ENCODE measurements at regions not wholly inside any gene's neighbourhood (a gene's known extent, or its start where the extent isn't known, plus 50 kb on each side); places are given as distances from the start of the nearest gene placed in this dataset.

DNA sequence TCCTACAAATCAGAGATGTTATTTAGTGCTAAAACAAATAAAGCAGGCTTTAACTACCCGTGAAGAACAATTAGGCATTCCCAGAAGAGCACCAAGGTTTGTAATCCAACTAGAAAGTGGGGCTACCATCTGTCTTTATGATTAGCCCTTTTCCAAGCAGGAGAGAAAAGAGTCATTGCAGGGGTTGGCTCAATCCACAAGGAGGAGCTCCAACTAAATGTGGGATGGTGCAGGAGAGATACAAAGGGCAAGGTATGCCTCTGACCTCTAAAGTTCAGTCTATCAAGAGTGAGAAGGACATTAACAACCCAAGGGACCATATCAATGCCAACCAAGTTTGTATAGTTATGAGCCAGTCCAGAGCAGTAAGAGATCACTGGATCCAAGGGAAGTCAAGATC is 382.7 kb upstream of the DUSP10 start:
- DNase-seq (ENCODE audit: low read depth in 1 of 2, low spot score in 2 of 2) (no peak), FAIRE-seq (peak; percentile 85)
- H3K4me3 ChIP-seq (ENCODE audit: extremely low read depth in 1 of 4, insufficient read depth in 2 of 4, low read depth in 3 of 4, low read length in 4 of 4): no peak overlapping the region

More for the DNA sequence above, 382.7 kb upstream of the DUSP10 start:
- no peak overlapping the region for H3K4ac ChIP-seq (replicated peaks; ENCODE audit: insufficient read length, low read depth, low read length)
- no peaks in the 10 kb centered on the region for H3K79me1 ChIP-seq (ENCODE audit: low read depth, low read length)
- POLR2A ChIA-PET (ENCODE audit: partially characterized antibody): no interaction called here
- H2BK15ac ChIP-seq (ENCODE audit: low read length): no peak overlapping the region
- no peak overlapping the region for H4K5ac ChIP-seq (ENCODE audit: insufficient read length, low read depth, low read length)
- no peaks in the 10 kb centered on the region for H4K20me1 ChIP-seq (replicated peaks in 1 of 2; ENCODE audit: control insufficient read depth in 1 of 2, insufficient read depth in 2 of 2, low read length in 2 of 2)
- no peaks in the 10 kb centered on the region for H3K23me2 ChIP-seq (ENCODE audit: low read depth, low read length)
- H3K23ac ChIP-seq (ENCODE audit: insufficient read length): no peak overlapping the region
- no peaks in the 10 kb centered on the region for H3K36me3 ChIP-seq (ENCODE audit: control insufficient read depth in 2 of 4, insufficient read depth in 4 of 4, low read length in 3 of 4)
- WGBS, 2 experiments (ENCODE audit: extremely low coverage in 1 of 2, insufficient coverage in 1 of 2, insufficient read length in 1 of 2, insufficient replicate concordance in 2 of 2, low coverage in 1 of 2, low lambda C conversion rate in 2 of 2, missing lambda C conversion rate in 1 of 2): 55% methylated on average over 1 of the region's 1 CpG; no CpG with 5 or more reads in 1 of the 2 experiments
- no peak overlapping the region for H2BK5ac ChIP-seq (ENCODE audit: low read depth, low read length)
- CTCF ChIA-PET (ENCODE audit: partially characterized antibody): interaction anchor here (0.6 to 6.3 kb wide), 29 partner anchors 9 to 642 kb away, joined by 3 to 60 read pairs (median 4); no protein-coding TSS in a partner anchor
- no peak overlapping the region for H3K4me2 ChIP-seq (ENCODE audit: insufficient read depth in 1 of 2, low read depth in 2 of 2, low read length in 2 of 2)
- H2AFZ ChIP-seq (ENCODE audit: low read length): peak overlapping the region; percentile 95; the same call in 1 of the 2 replicates
- H4K91ac ChIP-seq (replicated peaks; ENCODE audit: insufficient read length, low read length): no peak overlapping the region
- no peaks in the 10 kb centered on the region for H3K4me1 ChIP-seq (replicated peaks in 1 of 4; ENCODE audit: control insufficient read depth in 3 of 4, insufficient read depth in 4 of 4, low read length in 3 of 4)
- H3K9me3 ChIP-seq (ENCODE audit: insufficient read depth in 2 of 2, low read depth in 1 of 2, low read length in 1 of 2): no peaks in the 10 kb centered on the region
- no peak overlapping the region for H3K27ac ChIP-seq (ENCODE audit: low read depth, low read length)
- H2AK5ac ChIP-seq (ENCODE audit: low read depth, low read length): no peak overlapping the region
- H3K27me3 ChIP-seq (replicated peaks in 1 of 4; ENCODE audit: control insufficient read depth in 3 of 4, extremely low read depth in 1 of 4, insufficient read depth in 3 of 4, low read length in 3 of 4): no peaks in the 10 kb centered on the region
- TF ChIP-seq KDM5A (IDR thresholded peaks at IDR 0.05; ENCODE audit: low read length) (no peak), POLR2A (IDR thresholded peaks at IDR 0.05; ENCODE audit: control extremely low read depth in 1 of 2, low read depth in 2 of 2, low read length in 2 of 2) (no peak), JUND (IDR thresholded peaks at IDR 0.05; ENCODE audit: low read length) (no peak), TEAD4 (IDR thresholded peaks at IDR 0.05; ENCODE audit: low read depth, low read length) (no peak), SP1 (IDR thresholded peaks at IDR 0.05; ENCODE audit: low read depth, low read length) (no peak), RAD21 (IDR thresholded peaks at IDR 0.05 in 1 of 2, conservative IDR thresholded peaks at IDR 0.05 in 1 of 2; ENCODE audit: low read depth in 2 of 2, low read length in 2 of 2) (peak; percentile 74), CTBP2 (IDR thresholded peaks at IDR 0.05; ENCODE audit: borderline replicate concordance, insufficient read depth, insufficient read length, low read length) (no peak), CTCF (IDR thresholded peaks at IDR 0.05; ENCODE audit: control extremely low read depth in 1 of 3, insufficient read depth in 1 of 3, low read depth in 1 of 3, low read length in 3 of 3) (peak in 2 of 3 experiments; percentile 59 to 78; a peak in 3 of 4 replicates), CHD2 (IDR thresholded peaks at IDR 0.05; ENCODE audit: low read length) (no peak), SRF (IDR thresholded peaks at IDR 0.05; ENCODE audit: low read depth, low read length) (no peak), GABPA (IDR thresholded peaks at IDR 0.05; ENCODE audit: borderline replicate concordance, insufficient read depth, low read length) (no peak)
- TF ChIP-seq, protein P1, sequence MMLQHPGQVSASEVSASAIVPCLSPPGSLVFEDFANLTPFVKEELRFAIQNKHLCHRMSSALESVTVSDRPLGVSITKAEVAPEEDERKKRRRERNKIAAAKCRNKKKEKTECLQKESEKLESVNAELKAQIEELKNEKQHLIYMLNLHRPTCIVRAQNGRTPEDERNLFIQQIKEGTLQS (IDR thresholded peaks at IDR 0.05; ENCODE audit: insufficient read depth, low read depth, low read length): no peak
- no peak overlapping the region for H3K14ac ChIP-seq (ENCODE audit: insufficient read length)
- no peak overlapping the region for H4K8ac ChIP-seq (ENCODE audit: extremely low read depth, insufficient read depth, low read length)
- no peak overlapping the region for H2BK20ac ChIP-seq (ENCODE audit: low read length)
- no peak overlapping the region for H2BK120ac ChIP-seq (replicated peaks; ENCODE audit: low read depth, low read length)
- H3K56ac ChIP-seq (replicated peaks; ENCODE audit: insufficient read length, low read depth, low read length): no peak overlapping the region
- H2BK12ac ChIP-seq (ENCODE audit: low read depth, low read length): no peak overlapping the region
- H3K79me2 ChIP-seq (ENCODE audit: control insufficient read depth in 1 of 2, insufficient read depth in 2 of 2, low read length in 2 of 2): no peaks in the 10 kb centered on the region
- H3K9ac ChIP-seq (replicated peaks in 1 of 4; ENCODE audit: extremely low read depth in 1 of 4, low read depth in 3 of 4, low read length in 3 of 4): no peak overlapping the region
- H3K18ac ChIP-seq (ENCODE audit: extremely low read depth, low read length): no peak overlapping the region; the same call in 1 of the 2 replicates

Data from H1 (cell line).